GM21723 (cell line): ENCODE measurements at regions not wholly inside any gene's neighbourhood (a gene's known extent, or its start where the extent isn't known, plus 50 kb on each side); places are given as distances from the start of the nearest gene placed in this dataset.
"Not testable (repeated sequence)": the region's sequence is repeated elsewhere in the genome, so short reads cannot be mapped to it uniquely, and the experiment has no call there.

Source experiments
- ATAC-seq: cut with Tn5 transposase; IDR thresholded peaks from one replicate; pipeline ENCODE4 v1.9.1; 2021; ENCODE audit warnings: mild to moderate bottlenecking, moderate library complexity; ENCODE audit not compliant: unreplicated experiment

DNA sequence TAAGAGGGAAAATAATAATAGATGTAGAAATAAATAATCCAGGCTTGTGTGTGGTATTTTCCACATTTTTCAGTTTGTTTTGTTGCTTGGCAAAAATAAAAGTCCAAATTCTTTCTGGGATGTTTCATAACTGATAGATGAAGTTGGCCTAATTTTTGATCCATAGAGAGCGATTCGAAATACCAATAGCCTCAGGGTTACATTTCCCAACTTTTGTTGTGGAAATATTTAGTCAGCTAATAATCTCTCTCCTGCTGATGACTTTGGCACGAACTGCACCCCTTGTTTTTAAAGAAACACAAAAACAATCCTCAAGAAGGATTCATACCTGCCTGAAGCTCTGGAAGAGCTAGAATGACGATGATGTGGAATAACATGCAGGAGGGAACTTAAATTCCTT lies 483.2 kb downstream of the ADRA2A start:
- ATAC-seq = no peak

DNA sequence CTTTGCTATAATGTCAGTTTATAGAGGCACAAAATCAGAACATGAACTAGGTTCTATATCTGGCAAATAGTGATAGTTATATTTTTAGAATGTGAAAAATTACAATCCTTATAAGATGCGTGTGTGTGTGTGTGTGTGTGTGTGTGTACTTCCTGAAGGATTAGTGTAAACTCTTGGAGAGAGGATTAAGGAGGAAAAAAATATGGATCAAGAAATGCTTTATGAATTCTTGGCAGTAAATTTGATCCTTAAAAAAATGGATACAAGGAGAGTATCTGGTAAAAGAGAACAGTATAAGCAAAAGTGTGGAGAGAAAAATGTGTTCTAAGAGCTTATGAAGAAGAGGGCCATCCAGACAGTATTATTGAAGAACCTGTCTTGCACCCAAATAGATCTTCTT lies 484.3 kb downstream of the ADRA2A start:
- no peak for ATAC-seq

DNA sequence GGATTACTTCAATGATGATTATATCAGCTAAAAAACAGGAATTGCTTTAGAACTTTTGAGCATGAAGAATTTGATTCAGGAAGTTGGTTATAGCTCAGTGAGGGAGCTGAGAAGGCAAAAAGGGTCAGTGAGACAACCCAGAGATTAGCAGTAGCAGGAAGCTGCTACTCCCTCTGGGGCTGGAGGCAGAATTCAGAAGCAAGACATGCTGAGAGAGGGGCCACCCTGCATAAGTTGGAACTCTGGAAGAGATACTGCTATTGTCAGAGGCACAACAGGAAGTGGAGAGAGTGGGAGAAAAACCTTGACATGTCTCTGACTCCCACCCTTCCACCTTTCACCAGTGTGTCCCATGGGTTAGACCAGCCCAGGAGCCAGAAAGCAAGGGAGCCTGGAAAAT lies 488.7 kb downstream of the ADRA2A start:
- ATAC-seq = no peak

DNA sequence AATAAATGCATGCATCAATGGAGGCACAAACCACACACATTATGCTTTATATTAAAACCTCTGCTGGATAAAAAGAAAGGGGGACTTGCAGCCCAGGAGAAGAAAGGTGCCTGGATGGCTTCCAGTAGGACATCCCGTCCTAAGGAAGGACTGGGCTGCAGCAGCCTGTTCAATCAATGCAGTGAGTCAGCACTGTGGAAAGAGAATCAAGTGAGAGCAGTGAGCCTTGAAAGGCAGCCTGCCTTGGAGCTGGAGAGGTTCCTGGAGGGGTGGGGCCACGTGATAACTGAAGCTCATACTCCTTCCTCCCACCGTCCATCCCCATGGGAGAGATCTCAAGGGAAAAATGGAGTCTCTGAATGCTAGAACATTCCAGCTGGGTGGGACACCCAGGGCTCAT lies 501.2 kb downstream of the ADRA2A start:
- no peak for ATAC-seq

DNA sequence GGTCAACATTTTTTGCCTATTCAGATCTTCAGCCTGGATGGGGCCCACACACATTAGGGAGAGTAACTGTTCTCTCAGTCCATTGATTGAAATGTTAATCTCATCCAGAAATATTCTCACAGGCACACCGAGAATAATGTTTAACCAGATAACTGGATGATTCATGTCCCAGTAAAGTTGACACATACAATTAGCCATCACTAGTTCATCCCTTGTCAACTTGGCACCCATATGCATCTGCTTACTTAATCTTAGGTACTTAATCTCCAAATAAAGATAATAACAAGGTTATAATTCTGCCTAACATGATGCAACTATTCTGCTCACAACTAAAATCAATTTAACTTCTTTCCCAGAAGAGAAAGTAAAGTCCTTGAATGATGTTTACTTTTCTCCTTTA lies 502.6 kb downstream of the ADRA2A start:
- no peak for ATAC-seq

DNA sequence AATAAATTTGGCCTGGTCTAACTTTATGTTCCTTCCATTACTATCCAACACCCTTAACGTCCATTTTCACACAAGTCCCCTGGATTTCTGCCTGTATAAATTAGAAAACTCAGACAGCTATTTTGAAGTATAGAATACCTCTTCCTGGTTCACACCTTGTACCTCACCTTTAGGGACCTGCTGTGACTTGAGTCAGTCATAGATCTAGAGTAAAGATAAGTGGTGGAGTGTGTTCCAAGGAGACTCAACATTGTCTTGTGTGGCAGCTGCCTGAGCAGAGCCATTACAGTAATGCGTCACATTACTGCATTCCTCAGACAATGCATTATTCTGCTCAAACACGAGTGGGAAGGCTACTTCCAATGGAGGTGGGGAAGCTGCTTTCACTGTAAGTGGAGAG lies 513.9 kb downstream of the ADRA2A start:
- no peak for ATAC-seq

DNA sequence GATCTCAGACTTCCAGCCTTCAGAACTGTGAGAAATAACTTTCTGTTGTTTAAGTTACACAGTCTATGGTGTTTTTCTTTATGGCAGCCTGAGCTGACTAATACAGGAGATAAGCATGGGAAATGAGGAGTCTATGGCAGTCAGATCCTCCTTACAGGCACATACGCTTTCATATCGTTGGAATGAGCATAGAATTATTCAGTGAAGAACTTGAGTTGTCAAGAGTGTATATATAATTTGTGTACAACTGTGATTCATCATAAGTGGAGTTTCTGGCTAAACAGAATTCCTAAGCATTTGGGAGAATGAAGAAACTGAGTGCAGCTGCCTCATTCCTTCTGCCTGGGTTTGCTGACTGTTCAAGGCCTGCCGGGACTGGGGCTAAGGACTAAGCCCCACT lies 516.7 kb downstream of the ADRA2A start:
- no peak for ATAC-seq

DNA sequence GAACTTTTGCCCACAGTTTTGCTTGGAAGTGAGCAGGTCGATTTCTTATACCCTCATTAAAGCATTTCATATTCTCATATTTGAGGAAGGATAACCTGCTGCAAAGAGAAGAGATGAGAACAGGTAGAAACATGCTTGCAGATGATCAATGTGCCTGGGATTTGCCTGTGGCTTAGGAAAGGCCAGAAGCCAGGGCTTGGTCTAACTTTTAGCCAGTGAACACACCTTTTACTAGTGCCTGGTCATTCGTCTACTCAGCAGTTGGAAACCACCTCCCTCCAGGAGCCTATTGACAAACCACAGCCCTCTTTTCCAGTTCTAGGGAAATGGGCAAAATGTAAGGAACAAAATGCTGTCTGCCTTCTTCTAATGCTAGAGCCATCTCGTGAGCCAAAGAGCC lies 518.3 kb downstream of the ADRA2A start:
- no peak for ATAC-seq

DNA sequence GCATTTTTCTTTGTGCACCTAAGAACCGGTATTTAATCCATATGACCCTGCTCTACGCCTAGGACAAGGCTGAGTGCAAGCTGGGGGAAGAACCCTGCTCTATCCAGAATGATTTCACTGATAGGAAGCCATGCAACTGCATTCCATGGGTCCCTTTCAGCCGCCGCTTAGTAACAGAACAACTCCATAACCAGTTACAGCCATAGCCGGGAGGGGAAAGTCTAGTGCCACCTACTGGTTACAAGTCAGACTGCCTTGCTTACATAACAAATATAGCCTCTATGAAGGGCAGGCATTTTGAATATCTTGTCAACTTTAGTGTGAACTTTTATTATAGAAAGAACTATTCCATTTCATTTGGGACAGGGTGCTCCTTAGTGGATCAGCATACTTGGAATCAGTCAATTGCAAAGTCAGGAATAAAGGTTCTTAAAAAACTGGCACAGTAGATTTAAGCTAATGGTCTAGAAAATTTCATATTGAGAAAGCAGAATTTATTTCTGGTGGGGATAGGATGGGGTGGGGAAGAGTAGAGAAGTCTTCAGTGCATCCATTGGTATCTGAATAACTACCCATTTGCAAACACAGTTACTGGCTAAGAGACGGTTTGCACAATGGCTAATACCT lies 521.7 kb downstream of the ADRA2A start:
- peak; percentile 91 for ATAC-seq

DNA sequence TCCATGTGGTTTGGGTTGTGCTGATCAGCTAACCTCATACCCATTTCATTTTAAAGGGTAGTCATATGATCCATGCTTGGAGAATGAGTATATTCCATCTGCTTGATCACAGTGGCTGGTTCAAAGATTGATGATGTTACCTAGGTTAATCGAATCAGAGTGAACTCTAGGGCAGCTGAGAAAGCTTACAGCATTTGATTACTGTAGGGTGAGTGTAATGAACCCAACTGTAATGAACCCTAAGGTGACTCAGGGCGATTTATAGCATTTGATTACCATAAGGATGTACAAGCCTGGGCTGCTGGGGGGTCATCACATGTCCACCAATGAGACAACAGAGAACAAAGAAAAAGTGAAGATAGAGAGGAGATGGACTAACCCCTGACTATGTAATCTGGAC lies 523.1 kb downstream of the ADRA2A start:
- no peak for ATAC-seq

DNA sequence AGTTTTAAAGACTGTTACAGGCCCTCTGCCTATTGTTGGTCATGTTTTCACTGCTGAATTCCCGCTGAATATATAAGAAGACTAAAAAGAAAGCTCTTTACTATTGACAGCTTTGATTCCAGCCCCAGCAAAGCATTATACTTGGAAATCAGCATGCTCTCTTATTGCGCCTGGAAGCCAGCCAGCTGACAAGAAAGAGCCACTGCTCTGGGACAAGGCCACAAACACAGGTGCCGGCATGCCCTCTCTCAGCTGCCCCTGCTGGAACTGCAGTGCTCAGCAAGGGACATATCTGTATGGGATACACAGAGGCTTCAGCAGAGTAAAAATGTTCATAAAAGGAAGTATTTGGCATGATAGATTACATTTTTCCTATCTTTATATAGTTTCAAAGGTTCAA lies 523.9 kb downstream of the ADRA2A start:
- ATAC-seq = no peak

DNA sequence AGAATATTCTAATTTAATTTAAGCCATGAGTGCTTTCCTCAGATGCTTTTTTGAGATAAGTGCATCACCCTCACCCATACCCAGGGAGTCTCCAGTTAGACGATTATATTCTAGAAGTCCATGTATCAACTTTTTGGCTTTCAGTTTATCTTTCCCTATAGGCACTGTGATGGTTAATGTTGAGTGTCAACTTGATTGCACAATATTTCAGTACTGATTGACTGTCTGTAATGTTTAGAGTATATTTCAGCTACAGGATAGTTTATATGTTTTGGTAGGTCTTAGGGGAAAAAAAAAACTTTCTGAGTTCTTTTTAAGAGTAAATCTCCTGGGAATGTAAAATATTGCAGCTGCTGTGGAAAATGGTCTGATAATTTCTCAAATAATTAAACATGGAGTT lies 535.4 kb downstream of the ADRA2A start:
- ATAC-seq = no peak

DNA sequence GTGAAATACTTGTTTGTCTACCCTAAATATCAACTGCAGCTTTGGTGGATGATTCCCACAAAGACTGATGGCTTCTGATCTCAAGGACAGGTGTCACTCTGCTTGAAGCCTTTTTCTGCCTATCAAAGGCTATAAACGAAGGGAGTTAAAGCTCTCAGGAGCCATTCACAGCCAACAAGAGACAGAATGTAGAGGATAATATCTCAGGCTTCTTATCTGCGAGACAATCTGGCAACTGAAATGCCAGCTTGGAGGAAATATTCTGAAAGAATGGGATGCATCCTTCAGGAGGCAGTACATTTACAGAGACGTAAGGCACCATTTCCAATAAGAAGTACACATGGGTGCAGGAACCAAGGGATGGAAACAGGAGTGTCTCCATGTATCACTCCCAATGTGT lies 549.4 kb downstream of the GPAM start:
- no peak for ATAC-seq

DNA sequence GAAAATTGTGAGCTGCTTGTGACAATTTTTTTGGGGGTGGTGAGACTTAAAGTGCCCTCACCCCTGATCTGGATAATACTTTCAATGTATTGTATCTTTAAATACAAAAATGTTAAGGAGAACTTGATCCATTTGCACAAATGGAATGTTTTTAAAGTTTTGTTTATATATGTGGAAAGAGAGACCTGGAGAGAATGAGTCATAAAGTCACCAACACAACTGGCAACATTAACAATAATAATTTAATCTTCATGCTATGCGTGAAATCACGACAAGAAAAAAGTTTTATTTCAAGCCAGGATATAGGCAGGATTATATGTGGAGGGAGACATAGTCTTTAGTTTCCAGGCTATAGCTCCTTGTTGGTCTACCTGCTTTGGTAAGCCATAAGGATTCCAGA lies 537.5 kb downstream of the GPAM start:
- no peak for ATAC-seq

DNA sequence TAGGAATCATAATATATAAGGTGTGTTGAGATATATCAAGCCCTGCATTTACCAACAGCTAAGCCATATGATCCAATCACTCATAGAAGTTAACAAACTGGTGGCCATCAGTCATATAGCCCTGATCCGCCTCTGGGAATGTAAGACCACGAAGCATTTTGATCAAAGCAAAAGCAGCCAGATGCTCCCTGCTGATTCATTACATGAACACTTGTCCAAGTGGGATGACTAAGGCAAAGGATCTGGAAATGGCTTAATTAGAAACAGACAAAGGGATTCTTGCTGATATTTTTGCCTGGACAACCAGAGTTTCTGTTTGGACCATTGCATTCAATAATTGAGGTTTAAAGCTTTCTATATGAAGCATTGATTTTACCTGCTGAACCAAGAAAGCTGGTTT lies 535.5 kb downstream of the GPAM start:
- no peak for ATAC-seq

DNA sequence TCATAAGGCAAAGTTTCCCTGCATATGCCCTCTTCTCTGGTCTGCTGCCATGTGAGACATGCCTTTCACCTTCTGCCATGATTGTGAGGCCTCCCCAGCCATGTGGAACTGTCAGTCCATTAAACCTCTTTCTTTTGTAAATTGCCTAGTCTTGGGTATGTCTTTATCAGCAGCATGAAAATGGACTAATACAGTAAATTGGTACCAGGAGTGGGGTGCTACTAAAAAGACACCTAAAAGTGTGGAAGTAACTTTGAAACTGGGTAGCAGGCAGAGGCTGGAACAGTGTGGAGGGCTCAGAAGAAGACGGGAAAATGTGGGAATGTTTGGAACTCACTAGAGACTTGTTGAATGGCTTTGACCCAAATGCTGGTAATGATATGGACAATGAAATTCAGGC lies 534.5 kb downstream of the GPAM start:
- ATAC-seq = not testable (repeated sequence)

DNA sequence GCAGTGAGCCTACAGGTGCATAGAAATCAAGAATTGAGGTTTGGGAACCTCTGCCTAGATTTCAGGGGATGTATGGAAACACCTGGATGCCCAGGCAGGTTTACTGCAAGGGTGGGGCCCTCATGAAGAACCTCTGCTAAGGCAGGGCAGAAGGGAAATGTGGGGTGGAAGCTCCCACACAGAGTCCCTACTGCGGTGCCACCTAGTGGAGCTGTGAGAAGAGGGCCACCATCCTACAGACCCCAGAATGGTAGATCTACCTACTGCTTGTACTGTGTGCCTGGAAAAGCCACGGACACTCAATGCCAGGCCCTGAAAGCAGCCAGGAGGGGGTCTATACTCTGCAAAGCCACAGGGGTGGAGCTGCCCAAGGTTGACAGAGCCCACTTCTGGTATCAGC lies 533.5 kb downstream of the GPAM start:
- no peak for ATAC-seq

DNA sequence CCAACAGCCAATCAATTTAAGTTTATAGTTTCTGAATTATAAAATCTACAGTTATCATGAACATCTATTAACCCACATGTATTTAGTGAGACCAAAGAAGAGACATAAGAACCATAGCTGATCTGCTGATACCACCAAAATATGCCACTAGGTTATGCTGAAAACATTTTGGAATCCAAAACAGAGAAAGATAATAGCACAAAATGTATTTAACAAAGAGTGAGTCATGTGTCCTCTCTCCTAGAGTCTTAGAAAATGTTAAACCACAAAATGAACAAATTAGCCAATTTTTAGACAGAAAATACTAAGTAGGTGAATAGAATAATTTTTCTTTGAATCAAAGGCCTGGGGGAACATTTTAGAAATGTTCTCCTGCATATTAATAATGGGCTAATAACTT lies 527.5 kb downstream of the GPAM start:
- no peak for ATAC-seq

DNA sequence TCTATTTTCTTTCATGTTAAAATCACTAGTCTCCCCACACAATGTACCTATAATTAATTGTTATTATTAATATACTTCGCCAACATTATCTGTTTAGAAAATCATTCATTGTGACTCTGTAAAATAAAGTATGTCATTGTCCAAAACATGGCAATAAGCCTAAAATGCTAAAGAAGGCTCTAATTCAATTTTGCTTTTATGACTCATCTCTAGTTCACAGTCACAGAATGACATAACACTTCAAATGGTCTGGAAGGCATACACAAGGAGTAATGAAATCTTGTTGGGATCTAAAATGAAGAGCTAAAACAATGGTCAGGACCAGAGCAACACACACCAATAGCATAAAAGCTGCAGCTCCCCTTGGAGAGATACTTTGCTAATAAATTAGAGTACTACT lies 505.8 kb downstream of the GPAM start:
- no peak for ATAC-seq

DNA sequence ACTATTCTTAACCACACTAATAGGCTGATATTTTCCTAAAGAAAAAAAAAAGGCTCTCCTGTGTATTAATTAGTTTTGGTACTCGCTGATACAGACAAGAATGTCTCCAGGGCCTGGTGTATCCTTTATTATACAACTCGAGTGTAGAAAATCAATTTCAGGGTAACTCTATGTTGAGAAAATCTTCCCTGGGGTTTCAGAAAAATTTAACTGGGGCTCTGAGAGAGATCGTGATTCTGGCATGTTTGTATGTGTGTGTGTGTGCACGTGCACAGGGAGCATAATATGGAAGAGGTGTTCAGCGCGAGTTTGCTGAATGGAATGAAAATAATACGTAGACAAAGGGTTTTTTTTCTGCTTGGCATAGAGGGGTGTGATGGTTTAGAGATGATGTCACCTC lies 496.8 kb downstream of the GPAM start:
- no peak for ATAC-seq

DNA sequence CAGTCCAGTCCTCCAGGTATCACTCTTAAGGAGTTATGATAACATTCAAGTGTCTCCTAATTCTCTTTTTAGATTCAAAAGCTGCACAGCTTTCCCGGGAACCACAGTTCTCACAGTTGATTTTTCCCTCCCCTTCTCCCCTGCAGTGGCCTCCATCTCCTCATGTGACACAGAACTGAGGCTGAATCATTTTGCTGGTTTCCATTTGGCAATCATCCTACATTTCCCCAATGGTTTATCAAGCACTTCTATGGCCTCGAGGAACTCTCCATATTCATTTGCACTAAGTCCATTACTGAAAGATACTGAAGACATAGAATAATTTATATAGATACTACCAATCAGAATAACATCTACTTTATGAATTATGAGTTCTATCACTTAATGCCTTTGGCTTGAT lies 484.9 kb downstream of the GPAM start:
- ATAC-seq = no peak

DNA sequence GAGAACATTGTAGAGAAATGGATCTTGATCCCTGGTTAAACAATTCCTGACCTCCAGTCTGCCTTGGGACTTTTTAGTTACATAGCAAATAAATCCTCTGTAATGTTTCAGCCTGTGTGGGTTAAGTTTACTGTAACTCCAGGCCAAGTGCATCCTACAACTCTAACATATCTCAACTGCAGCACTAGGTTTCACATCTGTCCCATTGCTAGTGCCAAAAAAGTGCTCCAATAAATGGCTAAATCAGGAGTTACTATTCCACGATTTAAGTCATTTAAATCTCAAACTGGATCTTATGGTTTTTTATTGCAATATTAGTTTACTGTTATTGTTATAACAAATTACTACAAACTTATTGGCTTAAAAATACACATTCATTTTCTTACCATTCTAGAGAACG lies 479.6 kb downstream of the GPAM start:
- no peak for ATAC-seq

DNA sequence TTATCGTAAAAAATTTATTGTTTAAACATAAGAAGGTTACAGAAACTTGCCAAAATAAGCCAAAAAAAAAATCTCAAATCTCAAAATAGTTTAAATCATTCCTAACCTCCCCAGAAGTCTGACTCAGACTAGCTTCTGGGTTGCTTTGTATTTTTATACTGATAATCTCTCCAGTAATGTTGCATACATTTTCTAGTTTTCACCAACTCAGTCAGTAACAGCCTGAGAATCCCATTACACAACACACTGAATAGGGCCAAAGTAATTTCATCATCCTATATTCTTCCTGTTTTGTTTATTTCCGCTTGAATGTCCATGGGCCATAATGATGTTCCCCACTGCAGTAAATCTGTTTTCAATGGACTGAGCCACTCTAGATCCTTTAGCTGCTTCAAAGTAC lies 478.5 kb downstream of the GPAM start:
- no peak for ATAC-seq

DNA sequence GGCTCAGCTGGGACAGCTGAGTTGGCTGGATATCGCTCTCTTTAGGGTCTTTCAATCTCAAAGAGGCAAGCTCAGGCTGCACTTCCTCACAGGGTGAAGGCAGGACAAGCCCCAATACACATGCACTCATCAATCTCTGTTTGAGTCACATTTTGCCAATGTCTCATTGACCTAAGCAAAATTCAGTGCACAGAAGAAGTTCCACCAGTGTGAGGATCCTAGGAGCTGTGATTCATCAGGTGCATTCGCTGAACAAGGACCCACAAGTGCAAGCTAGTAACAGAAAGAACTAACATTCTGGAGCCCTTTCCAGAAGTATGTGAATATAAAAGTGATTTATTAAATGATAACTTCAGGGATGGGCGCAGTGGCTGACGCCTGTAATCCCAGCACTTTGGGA lies 477.2 kb downstream of the GPAM start:
- no peak for ATAC-seq
